ENCODE measurements at regions not wholly inside any gene's neighbourhood (a gene's known extent, or its start where the extent isn't known, plus 50 kb on each side); places are given as distances from the start of the nearest gene placed in this dataset.

GRCh38 chr18:10020171-10020570 is 106.4 kb downstream of the VAPA start (continued):
- no peak for TF ChIP-seq NANOG (IDR thresholded peaks at IDR 0.05; ENCODE audit: borderline replicate concordance)
- no peak for TF ChIP-seq ETS1 (IDR thresholded peaks at IDR 0.05)

- H3K9me2 ChIP-seq (ENCODE audit: insufficient read depth), result 0 out of 2 replicates have a peak, but pooled peaks cover 4% of the 10 kb centered on the region
- no peak overlapping the region for H3K27ac Mint-ChIP-seq
- ATAC-seq (no peak), DNase-seq (ENCODE audit: low spot score) (no peak)
- no peaks in the 10 kb centered on the region for H3K36me3 Mint-ChIP-seq (ENCODE audit: low read depth)
- H3K27ac ChIP-seq (ENCODE audit: low read depth), result no peak overlapping the region
- H3K9me3 Mint-ChIP-seq, result peaks cover 3% of the 10 kb centered on the region; the same call in 2 of the 3 replicates
- H3K4me2 ChIP-seq, result no peak overlapping the region
- H3K4me3 ChIP-seq, result no peak overlapping the region
- peaks cover 1% of the 10 kb centered on the region for H3K27me3 Mint-ChIP-seq (ENCODE audit: insufficient read depth, low read depth, poor library complexity)
- H3K4me1 ChIP-seq (ENCODE audit: insufficient read depth), result no peaks in the 10 kb centered on the region
- no peaks in the 10 kb centered on the region; the same call in 2 of the 3 replicates for H3K4me1 Mint-ChIP-seq
- H2AFZ ChIP-seq, result no peak overlapping the region
- H3K27me3 ChIP-seq (ENCODE audit: insufficient read depth), result no peaks in the 10 kb centered on the region
- H3K36me3 ChIP-seq (ENCODE audit: insufficient read depth), result no peaks in the 10 kb centered on the region
- H3K79me2 ChIP-seq (replicated peaks; ENCODE audit: insufficient read depth), result no peaks in the 10 kb centered on the region
- H3K4me3 Mint-ChIP-seq, result no peak overlapping the region
- no peak for TF ChIP-seq ZNF331 (CRISPR knock-in tag; IDR thresholded peaks at IDR 0.05; ENCODE audit: low read depth)
- TF ChIP-seq REST (IDR thresholded peaks at IDR 0.05; ENCODE audit: unreplicated experiment), result no peak
- no peak for TF ChIP-seq CREB1 (CRISPR knock-in tag; IDR thresholded peaks at IDR 0.05; ENCODE audit: low read depth)
- no peak for TF ChIP-seq EZH2phosphoT487 (IDR thresholded peaks at IDR 0.05; ENCODE audit: unreplicated experiment)
- TF ChIP-seq STAT1 (IDR thresholded peaks at IDR 0.05; ENCODE audit: unreplicated experiment), result no peak
- TF ChIP-seq CTCF (conservative IDR thresholded peaks at IDR 0.05; ENCODE audit: low read depth in 2 of 2), result no peak
- no peak for TF ChIP-seq ETS1 (IDR thresholded peaks at IDR 0.05)
- TF ChIP-seq EZH2 (IDR thresholded peaks at IDR 0.05; ENCODE audit: low read depth, unreplicated experiment), result no peak
- TF ChIP-seq ZNF114 (CRISPR knock-in tag; IDR thresholded peaks at IDR 0.05), result no peak
- TF ChIP-seq POLR2AphosphoS5 (IDR thresholded peaks at IDR 0.05; ENCODE audit: low read depth), result no peak
- no peak for TF ChIP-seq ZNF462 (CRISPR knock-in tag; IDR thresholded peaks at IDR 0.05)
- TF ChIP-seq NANOG (IDR thresholded peaks at IDR 0.05; ENCODE audit: borderline replicate concordance), result no peak
- no peaks in the 10 kb centered on the region for H3F3A ChIP-seq (replicated peaks; ENCODE audit: low read depth)
- H4K20me1 ChIP-seq (replicated peaks; ENCODE audit: insufficient read depth), result no peaks in the 10 kb centered on the region
Observed at GRCh38 chr18:10022365-10022764, 108.5 kb downstream of the VAPA start.
